ENCODE measurements at regions not wholly inside any gene's neighbourhood (a gene's known extent, or its start where the extent isn't known, plus 50 kb on each side); places are given as distances from the start of the nearest gene placed in this dataset.

- no peak for TF ChIP-seq CTCF (IDR thresholded peaks at IDR 0.05)
- TF ChIP-seq POLR2A (IDR thresholded peaks at IDR 0.05) = no peak
Observed at GRCh38 chr16:65263896-65264295, 142.0 kb upstream of the CDH11 start.
